ENCODE measurements at regions not wholly inside any gene's neighbourhood (a gene's known extent, or its start where the extent isn't known, plus 50 kb on each side); places are given as distances from the start of the nearest gene placed in this dataset.

GRCh38 chr20:60782959-60783625 lies 469.0 kb upstream of the CDH4 start (continued):
- TF ChIP-seq RFX5 (IDR thresholded peaks at IDR 0.05; ENCODE audit: borderline replicate concordance, low read depth, low read length), result no peak
- no peak for TF ChIP-seq HDAC2 (IDR thresholded peaks at IDR 0.05; ENCODE audit: borderline replicate concordance in 1 of 2, low read depth in 2 of 2, low read length in 2 of 2)
- TF ChIP-seq ZNF274 (IDR thresholded peaks at IDR 0.05; ENCODE audit: borderline replicate concordance, extremely low read depth, low read length), result no peak
- TF ChIP-seq RBBP5 (IDR thresholded peaks at IDR 0.05; ENCODE audit: borderline replicate concordance, low read depth, low read length), result no peak
- TF ChIP-seq SUZ12 (IDR thresholded peaks at IDR 0.05; ENCODE audit: low read length), result no peak
- TF ChIP-seq HDAC6 (IDR thresholded peaks at IDR 0.05; ENCODE audit: low read depth, low read length), result no peak

Measured in H1 (cell line).